K562 (cell line): ENCODE measurements at regions not wholly inside any gene's neighbourhood (a gene's known extent, or its start where the extent isn't known, plus 50 kb on each side); places are given as distances from the start of the nearest gene placed in this dataset.

ENCODE experiments used
- BHLHE40 ChIP-seq: IDR thresholded peaks from 2 replicates; pipeline ENCODE4 v1.6.1; 2011; ENCODE audit warnings: low read length, improper control_type of control experiment
- CREB1 ChIP-seq, 2 experiments: sonication (generic) in 1 of 2; formaldehyde crosslinking in 1 of 2; IDR thresholded peaks; 2 replicates each; pipeline versions ENCODE4 v1.6.1 to v1.8.0; 2012 to 2022; ENCODE audit warnings: inconsistent platforms in 1 of 2, mild to moderate bottlenecking in 1 of 2, missing genetic modification reagents in 1 of 2, moderate library complexity in 1 of 2

DNA sequence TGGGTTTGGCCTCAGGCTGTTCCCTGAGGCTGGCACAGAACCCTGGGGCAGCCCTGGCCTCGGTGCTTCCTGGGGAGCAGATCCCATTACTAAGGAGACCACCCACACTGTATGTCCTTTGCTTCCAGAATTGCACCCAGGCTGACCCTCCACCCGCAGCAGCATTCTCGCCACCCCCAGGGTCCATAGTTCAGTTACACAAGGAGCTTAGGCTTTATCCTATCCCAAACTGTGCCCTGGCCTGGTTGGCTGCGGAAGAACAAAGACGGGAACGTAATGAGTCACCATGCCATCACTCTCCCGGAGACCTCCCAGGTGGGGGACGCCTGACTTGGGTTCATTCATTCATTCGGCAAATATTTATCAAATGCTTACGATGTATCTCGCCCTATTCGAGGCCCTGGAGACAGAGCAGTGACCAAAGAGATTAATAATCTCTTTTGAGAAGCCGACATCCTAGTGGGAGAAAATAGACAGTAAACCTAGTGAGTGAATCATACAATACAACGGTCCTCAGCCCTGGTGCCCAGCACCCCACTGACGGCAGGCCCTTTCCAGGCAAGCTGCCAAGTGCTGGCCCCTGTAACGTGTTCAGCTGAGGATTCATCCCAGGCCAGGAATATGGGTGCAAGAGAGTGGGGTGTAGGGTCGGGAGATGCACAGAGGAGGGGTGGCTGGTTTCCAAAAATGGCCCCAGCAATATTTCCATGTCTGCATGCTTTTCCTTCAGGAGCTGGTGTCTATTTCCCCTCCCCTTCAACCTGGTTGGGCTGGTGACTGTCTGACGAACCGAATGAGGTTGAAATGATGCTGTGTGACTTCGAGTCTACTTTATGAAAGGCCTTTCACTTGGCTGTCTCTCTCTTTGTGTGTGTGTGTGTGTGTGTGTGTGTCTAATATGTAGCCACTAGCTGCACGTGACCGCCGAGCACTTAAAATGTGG lies 134.2 kb downstream of the MGAT5B start:
- TF ChIP-seq BHLHE40 (no peak), CREB1 (IDR thresholded peaks at IDR 0.05) (no peak), CREB1 (CRISPR knock-in tag; IDR thresholded peaks at IDR 0.05) (no peak)
